Hepatocyte (in vitro differentiated cells): ENCODE measurements at regions not wholly inside any gene's neighbourhood (a gene's known extent, or its start where the extent isn't known, plus 50 kb on each side); places are given as distances from the start of the nearest gene placed in this dataset.

Source experiments
- CTCF ChIP-seq: fragments of 200-600 bp; sonication (generic); IDR thresholded peaks from 2 replicates; pipeline ENCODE4 v1.5.1; 2016; ENCODE audit warnings: antibody characterized with exemption, mild to moderate bottlenecking; ENCODE audit not compliant: poor library complexity
- EZH2 ChIP-seq: fragments of 200-600 bp; sonication (generic); IDR thresholded peaks from 2 replicates; pipeline ENCODE4 v1.6.1; 2016; ENCODE audit warnings: antibody characterized with exemption, mild to moderate bottlenecking, borderline replicate concordance

- TF ChIP-seq CTCF (no peak), EZH2 (no peak)
Observed at GRCh38 chr2:19709553-19709952, 192.2 kb downstream of the TTC32 start.
